ENCODE measurements at regions not wholly inside any gene's neighbourhood (a gene's known extent, or its start where the extent isn't known, plus 50 kb on each side); places are given as distances from the start of the nearest gene placed in this dataset.

GRCh38 chr7:153627323-153627722 is 424.9 kb upstream of the DPP6 start:
- TF ChIP-seq EZH2phosphoT487 (IDR thresholded peaks at IDR 0.05; ENCODE audit: insufficient read depth, low read depth) (no peak), EZH2 (IDR thresholded peaks at IDR 0.05; ENCODE audit: insufficient read depth, poor library complexity, severe bottlenecking) (no peak)
